Bronchial epithelial cell (primary cell): ENCODE measurements at regions not wholly inside any gene's neighbourhood (a gene's known extent, or its start where the extent isn't known, plus 50 kb on each side); places are given as distances from the start of the nearest gene placed in this dataset.
A peak's percentile ranks its signal among the peaks of the same experiment; 100 is the strongest.

Experiments used
- DNase-seq: peaks from one replicate; pipeline ENCODE4 v3.0.0-alpha.2; 2010; ENCODE audit warnings: low read depth
- FAIRE-seq: peaks from 2 replicates; lab custom pipeline; 2011; peaks lifted over from hg19 to GRCh38; lab: Jason Lieb, UNC
- H3K27me3 ChIP-seq: 2 replicates; pipeline ENCODE4 v1.5.1; 2011; ENCODE audit warnings: low read length; ENCODE audit not compliant: control insufficient read depth, insufficient read depth
- H3K36me3 ChIP-seq: 2 replicates; pipeline ENCODE4 v1.5.1; 2011; ENCODE audit warnings: low read length; ENCODE audit not compliant: control insufficient read depth, insufficient read depth
- H3K4me3 ChIP-seq: 2 replicates; pipeline ENCODE4 v1.5.1; 2011; ENCODE audit warnings: mild to moderate bottlenecking, low read depth, low read length, control low read depth
- CTCF ChIP-seq: IDR thresholded peaks from 2 replicates; pipeline ENCODE4 v1.5.1; 2011; ENCODE audit warnings: mild to moderate bottlenecking, moderate library complexity, low read length, control low read depth, inconsistent platforms; ENCODE audit not compliant: insufficient read depth, severe bottlenecking

GRCh38 chr1:186577633-186578032, 102.6 kb downstream of the PTGS2 start:
- no peak for TF ChIP-seq CTCF
- DNase-seq, result no peak

GRCh38 chr1:186577216-186577615, 103.0 kb downstream of the PTGS2 start:
- DNase-seq, result peak; percentile 82

More at GRCh38 chr1:186577633-186578032, 102.6 kb downstream of the PTGS2 start:
- no peaks in the 10 kb centered on the region for H3K27me3 ChIP-seq
- no peaks in the 10 kb centered on the region for H3K36me3 ChIP-seq
- H3K4me3 ChIP-seq, result no peak overlapping the region
- no peak for FAIRE-seq

GRCh38 chr1:186575348-186575747, 104.9 kb downstream of the PTGS2 start:
- Histone ChIP-seq H3K4me3 (no peak overlapping the region), H3K36me3 (no peaks in the 10 kb centered on the region), H3K27me3 (no peaks in the 10 kb centered on the region)
- no peak for TF ChIP-seq CTCF
- no peak for FAIRE-seq
- DNase-seq, result no peak

More at GRCh38 chr1:186577216-186577615, 103.0 kb downstream of the PTGS2 start:
- Histone ChIP-seq H3K27me3 (no peaks in the 10 kb centered on the region), H3K4me3 (no peak overlapping the region), H3K36me3 (no peaks in the 10 kb centered on the region)
- no peak for TF ChIP-seq CTCF
- FAIRE-seq, result no peak

GRCh38 chr1:186574926-186575325, 105.3 kb downstream of the PTGS2 start:
- H3K27me3 ChIP-seq, result no peaks in the 10 kb centered on the region
- no peak for TF ChIP-seq CTCF
- no peak overlapping the region for H3K4me3 ChIP-seq
- FAIRE-seq, result no peak
- no peaks in the 10 kb centered on the region for H3K36me3 ChIP-seq
- DNase-seq, result no peak

- H3K36me3 ChIP-seq, result no peaks in the 10 kb centered on the region
- FAIRE-seq (no peak), DNase-seq (no peak)
- H3K4me3 ChIP-seq, result no peak overlapping the region
- TF ChIP-seq CTCF, result no peak
- no peaks in the 10 kb centered on the region for H3K27me3 ChIP-seq
These were observed 107.7 kb downstream of the PTGS2 start for GRCh38 chr1:186572509-186572908.

GRCh38 chr1:186571771-186572170, 108.5 kb downstream of the PTGS2 start:
- no peak overlapping the region for H3K4me3 ChIP-seq
- no peaks in the 10 kb centered on the region for H3K36me3 ChIP-seq
- no peaks in the 10 kb centered on the region for H3K27me3 ChIP-seq
- FAIRE-seq (peak; percentile 23), DNase-seq (no peak)
- no peak for TF ChIP-seq CTCF
